ENCODE measurements at regions not wholly inside any gene's neighbourhood (a gene's known extent, or its start where the extent isn't known, plus 50 kb on each side); places are given as distances from the start of the nearest gene placed in this dataset.

DNA sequence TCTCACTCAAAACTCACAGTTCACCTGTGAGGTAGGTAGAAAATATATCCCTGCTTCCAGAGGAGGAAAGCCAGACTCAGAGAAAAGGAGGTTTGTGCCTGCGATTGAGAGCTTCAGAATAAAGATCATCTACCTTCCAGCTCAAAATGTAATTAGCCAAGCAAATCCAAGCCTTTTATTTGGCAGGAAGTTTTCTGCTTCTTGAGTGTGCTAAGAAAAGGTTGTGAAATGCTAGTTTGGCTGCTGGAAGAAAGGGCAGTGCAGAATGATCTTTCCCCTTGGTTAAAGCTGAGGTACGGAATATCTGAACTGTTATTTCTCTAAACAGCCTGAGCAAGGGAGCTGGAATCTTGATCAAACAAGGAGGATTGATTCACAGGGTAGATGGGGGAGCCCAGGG lies 59.7 kb upstream of the VCX3B start:
- Histone ChIP-seq H3K36me3 (ENCODE audit: insufficient read depth, low read length) (no peaks in the 10 kb centered on the region), H3K79me2 (ENCODE audit: insufficient read depth, low read length) (no peaks in the 10 kb centered on the region), H3K9ac (ENCODE audit: low read length) (no peak overlapping the region), H3F3A (ENCODE audit: insufficient read depth, low read length) (no peaks in the 10 kb centered on the region), H4K20me1 (ENCODE audit: insufficient read depth, low read length) (no peaks in the 10 kb centered on the region), H3K9me3 (ENCODE audit: low read length) (no peaks in the 10 kb centered on the region), H3K4me3 (ENCODE audit: low read depth, low read length, poor library complexity, severe bottlenecking) (no peak overlapping the region), H2AFZ (ENCODE audit: low read length) (no peak overlapping the region), H3K27me3 (ENCODE audit: insufficient read depth, low read length) (no peaks in the 10 kb centered on the region), H3K27ac (ENCODE audit: low read depth, low read length, poor library complexity, severe bottlenecking) (no peak overlapping the region), H3K4me2 (ENCODE audit: low read length) (no peak overlapping the region), H3K4me1 (ENCODE audit: insufficient read depth, low read length, severe bottlenecking) (no peaks in the 10 kb centered on the region), H3K9me2 (ENCODE audit: low read depth, low read length) (no peaks in the 10 kb centered on the region)
- TF ChIP-seq EZH2 (IDR thresholded peaks at IDR 0.05; ENCODE audit: borderline replicate concordance, low read length) = no peak
- TF ChIP-seq, protein P1, sequence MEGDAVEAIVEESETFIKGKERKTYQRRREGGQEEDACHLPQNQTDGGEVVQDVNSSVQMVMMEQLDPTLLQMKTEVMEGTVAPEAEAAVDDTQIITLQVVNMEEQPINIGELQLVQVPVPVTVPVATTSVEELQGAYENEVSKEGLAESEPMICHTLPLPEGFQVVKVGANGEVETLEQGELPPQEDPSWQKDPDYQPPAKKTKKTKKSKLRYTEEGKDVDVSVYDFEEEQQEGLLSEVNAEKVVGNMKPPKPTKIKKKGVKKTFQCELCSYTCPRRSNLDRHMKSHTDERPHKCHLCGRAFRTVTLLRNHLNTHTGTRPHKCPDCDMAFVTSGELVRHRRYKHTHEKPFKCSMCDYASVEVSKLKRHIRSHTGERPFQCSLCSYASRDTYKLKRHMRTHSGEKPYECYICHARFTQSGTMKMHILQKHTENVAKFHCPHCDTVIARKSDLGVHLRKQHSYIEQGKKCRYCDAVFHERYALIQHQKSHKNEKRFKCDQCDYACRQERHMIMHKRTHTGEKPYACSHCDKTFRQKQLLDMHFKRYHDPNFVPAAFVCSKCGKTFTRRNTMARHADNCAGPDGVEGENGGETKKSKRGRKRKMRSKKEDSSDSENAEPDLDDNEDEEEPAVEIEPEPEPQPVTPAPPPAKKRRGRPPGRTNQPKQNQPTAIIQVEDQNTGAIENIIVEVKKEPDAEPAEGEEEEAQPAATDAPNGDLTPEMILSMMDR (IDR thresholded peaks at IDR 0.05; ENCODE audit: low read length) = no peak

DNA sequence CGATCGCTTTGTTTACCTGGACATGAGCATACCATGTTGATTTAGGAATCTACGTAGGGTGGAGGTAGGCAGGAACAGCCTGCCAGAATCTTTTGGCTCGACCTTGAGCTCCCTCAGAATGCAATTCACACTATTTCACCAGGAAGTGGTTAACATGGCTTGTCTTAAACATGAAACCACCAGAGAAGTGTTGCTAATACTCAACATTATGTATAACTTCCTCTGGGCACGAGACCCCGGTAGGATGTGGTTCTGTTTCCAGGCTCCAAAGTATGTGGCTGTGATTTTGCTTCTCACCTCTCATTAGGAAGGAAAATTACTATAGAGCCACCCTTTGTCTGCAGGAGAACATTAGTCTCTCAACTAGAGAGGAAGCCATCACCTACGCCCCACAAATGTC lies 59.0 kb upstream of the VCX3B start:
- no peaks in the 10 kb centered on the region for H3K4me1 ChIP-seq (ENCODE audit: insufficient read depth, low read length, severe bottlenecking)
- H3K4me2 ChIP-seq (ENCODE audit: low read length) = no peak overlapping the region
- TF ChIP-seq, protein P1 (IDR thresholded peaks at IDR 0.05; ENCODE audit: low read length) = no peak
- TF ChIP-seq EZH2 (IDR thresholded peaks at IDR 0.05; ENCODE audit: borderline replicate concordance, low read length) = no peak
- no peaks in the 10 kb centered on the region for H4K20me1 ChIP-seq (ENCODE audit: insufficient read depth, low read length)
- no peak overlapping the region for H2AFZ ChIP-seq (ENCODE audit: low read length)
- H3K9me2 ChIP-seq (ENCODE audit: low read depth, low read length) = no peaks in the 10 kb centered on the region
- no peaks in the 10 kb centered on the region for H3K27me3 ChIP-seq (ENCODE audit: insufficient read depth, low read length)
- H3F3A ChIP-seq (ENCODE audit: insufficient read depth, low read length) = no peaks in the 10 kb centered on the region
- H3K27ac ChIP-seq (ENCODE audit: low read depth, low read length, poor library complexity, severe bottlenecking) = no peak overlapping the region
- no peaks in the 10 kb centered on the region for H3K36me3 ChIP-seq (ENCODE audit: insufficient read depth, low read length)
- no peaks in the 10 kb centered on the region for H3K79me2 ChIP-seq (ENCODE audit: insufficient read depth, low read length)
- H3K9me3 ChIP-seq (ENCODE audit: low read length) = no peaks in the 10 kb centered on the region
- H3K4me3 ChIP-seq (ENCODE audit: low read depth, low read length, poor library complexity, severe bottlenecking) = no peak overlapping the region
- H3K9ac ChIP-seq (ENCODE audit: low read length) = no peak overlapping the region

DNA sequence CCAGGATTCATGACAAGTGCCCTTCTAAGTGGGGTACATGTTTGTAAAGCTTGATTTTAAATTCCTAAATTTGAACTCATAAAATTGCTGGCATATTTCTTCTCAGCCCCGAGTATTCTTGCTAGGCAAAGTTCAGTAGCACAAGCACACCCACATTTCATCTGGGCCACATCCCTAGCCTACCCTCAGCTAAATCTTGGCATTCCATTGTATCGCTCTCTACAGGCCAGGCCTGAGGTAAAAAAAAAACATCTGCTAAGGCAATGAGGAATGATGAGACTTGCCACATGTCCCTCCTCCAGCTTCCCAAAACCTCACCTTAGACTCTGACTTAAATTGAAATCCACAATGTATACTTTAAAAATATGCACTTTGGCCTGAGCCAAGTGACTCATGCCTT lies 51.4 kb upstream of the VCX3B start:
- no peaks in the 10 kb centered on the region for H3K79me2 ChIP-seq (ENCODE audit: insufficient read depth, low read length)
- no peak overlapping the region for H3K4me2 ChIP-seq (ENCODE audit: low read length)
- H3K36me3 ChIP-seq (ENCODE audit: insufficient read depth, low read length) = no peaks in the 10 kb centered on the region
- H3F3A ChIP-seq (ENCODE audit: insufficient read depth, low read length) = no peaks in the 10 kb centered on the region
- H4K20me1 ChIP-seq (ENCODE audit: insufficient read depth, low read length) = no peaks in the 10 kb centered on the region
- H2AFZ ChIP-seq (ENCODE audit: low read length) = no peak overlapping the region
- H3K4me1 ChIP-seq (ENCODE audit: insufficient read depth, low read length, severe bottlenecking) = no peaks in the 10 kb centered on the region
- H3K27me3 ChIP-seq (ENCODE audit: insufficient read depth, low read length) = no peaks in the 10 kb centered on the region
- H3K27ac ChIP-seq (ENCODE audit: low read depth, low read length, poor library complexity, severe bottlenecking) = no peak overlapping the region
- no peaks in the 10 kb centered on the region for H3K9me3 ChIP-seq (ENCODE audit: low read length)
- TF ChIP-seq, protein P1 (IDR thresholded peaks at IDR 0.05; ENCODE audit: low read length) = no peak
- TF ChIP-seq EZH2 (IDR thresholded peaks at IDR 0.05; ENCODE audit: borderline replicate concordance, low read length) = no peak
- no peak overlapping the region for H3K4me3 ChIP-seq (ENCODE audit: low read depth, low read length, poor library complexity, severe bottlenecking)
- no peak overlapping the region for H3K9ac ChIP-seq (ENCODE audit: low read length)
- no peaks in the 10 kb centered on the region for H3K9me2 ChIP-seq (ENCODE audit: low read depth, low read length)
